HEK293T (cell line): ENCODE measurements at regions not wholly inside any gene's neighbourhood (a gene's known extent, or its start where the extent isn't known, plus 50 kb on each side); places are given as distances from the start of the nearest gene placed in this dataset.
"Not testable (repeated sequence)": the region's sequence is repeated elsewhere in the genome, so short reads cannot be mapped to it uniquely, and the experiment has no call there.

Experiments used
- CTCF ChIA-PET: fragments of 350-600 bp; formaldehyde crosslinking; extraction: SDS; loops from one replicate; lab custom pipeline; 2021; ENCODE audit warnings: antibody characterized with exemption, inconsistent platforms; lab: Yijun Ruan, JAX
- POLR2A ChIA-PET: fragments of 350-600 bp; formaldehyde crosslinking; extraction: SDS; loops from one replicate; lab custom pipeline; 2020; ENCODE audit warnings: antibody characterized with exemption, inconsistent platforms; lab: Yijun Ruan, JAX
- DNase-seq: peaks from one replicate; pipeline ENCODE4 v3.0.0; 2012; ENCODE audit warnings: mixed read lengths; ENCODE audit errors: extremely low spot score
- ARNT ChIP-seq: fragments of 450-650 bp; IDR thresholded peaks from 2 replicates; pipeline ENCODE4 v1.6.1; 2017; ENCODE audit warnings: mild to moderate bottlenecking
- BHLHE40 ChIP-seq: fragments of 450-650 bp; IDR thresholded peaks from 2 replicates; pipeline ENCODE4 v1.6.1; 2016; ENCODE audit warnings: mild to moderate bottlenecking, moderate library complexity, borderline replicate concordance
- CTBP1 ChIP-seq: fragments of 450-650 bp; IDR thresholded peaks from 2 replicates; pipeline ENCODE4 v1.6.1; 2016; ENCODE audit warnings: borderline replicate concordance
- ELF4 ChIP-seq: fragments of 450-650 bp; IDR thresholded peaks from 2 replicates; pipeline ENCODE4 v1.6.1; 2017; ENCODE audit warnings: antibody characterized with exemption
- FOXA1 ChIP-seq: fragments of 450-650 bp; IDR thresholded peaks from 2 replicates; pipeline ENCODE4 v1.6.1; 2016; ENCODE audit warnings: mild to moderate bottlenecking
- FOXK2 ChIP-seq: fragments of 450-650 bp; IDR thresholded peaks from 2 replicates; pipeline ENCODE4 v1.6.1; 2016; ENCODE audit warnings: mild to moderate bottlenecking
- FOXM1 ChIP-seq: fragments of 450-650 bp; IDR thresholded peaks from 2 replicates; pipeline ENCODE4 v1.6.1; 2017; ENCODE audit warnings: mild to moderate bottlenecking, borderline replicate concordance
- HDGF ChIP-seq: fragments of 450-650 bp; IDR thresholded peaks from 2 replicates; pipeline ENCODE4 v1.6.1; 2017; ENCODE audit warnings: antibody characterized with exemption, borderline replicate concordance
- L3MBTL2 ChIP-seq: fragments of 450-650 bp; conservative IDR thresholded peaks from 2 replicates; pipeline ENCODE4 v1.6.1; 2016; ENCODE audit warnings: mild to moderate bottlenecking
- LEF1 ChIP-seq: fragments of 450-650 bp; IDR thresholded peaks from 2 replicates; pipeline ENCODE4 v1.6.1; 2017; ENCODE audit warnings: mild to moderate bottlenecking, borderline replicate concordance
- NFRKB ChIP-seq: fragments of 450-650 bp; IDR thresholded peaks from 2 replicates; pipeline ENCODE4 v1.6.1; 2016; ENCODE audit warnings: mild to moderate bottlenecking, moderate library complexity
- SP1 ChIP-seq: fragments of 450-650 bp; IDR thresholded peaks from 2 replicates; pipeline ENCODE4 v1.6.1; 2017
- SUZ12 ChIP-seq: fragments of 450-650 bp; IDR thresholded peaks from 2 replicates; pipeline ENCODE4 v1.6.1; 2016; ENCODE audit warnings: mild to moderate bottlenecking
- TARDBP ChIP-seq: fragments of 450-650 bp; IDR thresholded peaks from 2 replicates; pipeline ENCODE4 v1.6.1; 2016
- ZNF384 ChIP-seq: fragments of 450-650 bp; IDR thresholded peaks from 2 replicates; pipeline ENCODE4 v1.6.1; 2016
- TF ChIP-seq, protein P1 (sequence below): fragments of 450-650 bp; IDR thresholded peaks from 2 replicates; pipeline ENCODE4 v1.6.1; 2016

DNA sequence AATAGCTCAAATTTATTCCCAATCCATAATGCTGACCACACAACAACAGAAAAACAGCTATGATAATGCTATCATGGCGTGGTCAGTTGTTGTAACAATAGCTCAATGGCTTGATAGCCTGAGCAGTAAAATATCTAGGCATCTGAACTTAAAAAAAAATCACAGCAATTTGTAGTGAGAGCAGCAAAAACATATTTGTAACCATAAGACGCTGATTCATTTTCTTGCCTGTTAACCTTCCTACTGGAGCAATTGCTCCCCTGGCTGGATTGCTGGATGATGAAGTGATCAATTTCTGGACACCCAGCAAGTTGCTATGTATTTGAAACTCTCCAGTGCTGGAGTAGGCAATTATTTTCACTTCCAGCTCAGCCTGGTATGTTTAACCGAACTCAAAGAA is 115.1 kb downstream of the PCSK1 start:
- no peak for DNase-seq
- ChIA-PET CTCF (interaction anchor here (0.7 kb wide), 1 partner anchor 19 kb away, joined by 3 read pairs; no protein-coding TSS in a partner anchor), POLR2A (interaction anchor here (0.7 kb wide), 1 partner anchor 385 kb away, joined by 3 read pairs; no protein-coding TSS in a partner anchor)
- TF ChIP-seq LEF1 = no peak
- no peak for TF ChIP-seq FOXK2
- no peak for TF ChIP-seq FOXA1
- no peak for TF ChIP-seq FOXM1
- no peak for TF ChIP-seq ZNF384
- no peak for TF ChIP-seq CTBP1
- TF ChIP-seq, protein P1, sequence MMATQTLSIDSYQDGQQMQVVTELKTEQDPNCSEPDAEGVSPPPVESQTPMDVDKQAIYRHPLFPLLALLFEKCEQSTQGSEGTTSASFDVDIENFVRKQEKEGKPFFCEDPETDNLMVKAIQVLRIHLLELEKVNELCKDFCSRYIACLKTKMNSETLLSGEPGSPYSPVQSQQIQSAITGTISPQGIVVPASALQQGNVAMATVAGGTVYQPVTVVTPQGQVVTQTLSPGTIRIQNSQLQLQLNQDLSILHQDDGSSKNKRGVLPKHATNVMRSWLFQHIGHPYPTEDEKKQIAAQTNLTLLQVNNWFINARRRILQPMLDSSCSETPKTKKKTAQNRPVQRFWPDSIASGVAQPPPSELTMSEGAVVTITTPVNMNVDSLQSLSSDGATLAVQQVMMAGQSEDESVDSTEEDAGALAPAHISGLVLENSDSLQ = no peak
- no peak for TF ChIP-seq ELF4
- TF ChIP-seq SUZ12 = no peak
- no peak for TF ChIP-seq TARDBP
- TF ChIP-seq SP1 = no peak
- TF ChIP-seq ARNT = no peak

DNA sequence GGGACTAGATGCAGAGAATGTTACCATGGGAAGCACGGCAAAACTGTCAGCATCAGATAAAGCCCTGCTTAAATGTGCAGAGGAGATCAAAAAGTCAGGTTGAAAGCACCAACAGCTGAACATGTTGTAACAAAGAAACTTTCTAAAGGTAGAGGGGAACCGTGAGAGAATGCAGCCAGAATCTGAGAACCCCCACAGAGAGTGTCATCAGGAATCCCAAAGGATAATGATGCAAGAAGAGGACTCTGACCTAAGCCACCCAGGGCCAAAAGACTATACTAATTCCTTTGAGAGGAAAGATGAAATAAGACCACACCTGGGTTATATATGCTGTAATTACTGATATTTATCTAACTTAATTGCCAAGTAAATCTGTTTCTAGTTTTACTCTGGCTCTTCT is 116.6 kb downstream of the PCSK1 start:
- DNase-seq = no peak
- POLR2A ChIA-PET = no interaction called here
- CTCF ChIA-PET = no interaction called here
- no peak for TF ChIP-seq LEF1
- TF ChIP-seq FOXK2 = no peak
- TF ChIP-seq BHLHE40 = no peak
- no peak for TF ChIP-seq FOXM1
- no peak for TF ChIP-seq FOXA1
- TF ChIP-seq HDGF = no peak
- no peak for TF ChIP-seq ELF4
- no peak for TF ChIP-seq L3MBTL2
- TF ChIP-seq ZNF384 = no peak
- TF ChIP-seq SP1 = no peak

DNA sequence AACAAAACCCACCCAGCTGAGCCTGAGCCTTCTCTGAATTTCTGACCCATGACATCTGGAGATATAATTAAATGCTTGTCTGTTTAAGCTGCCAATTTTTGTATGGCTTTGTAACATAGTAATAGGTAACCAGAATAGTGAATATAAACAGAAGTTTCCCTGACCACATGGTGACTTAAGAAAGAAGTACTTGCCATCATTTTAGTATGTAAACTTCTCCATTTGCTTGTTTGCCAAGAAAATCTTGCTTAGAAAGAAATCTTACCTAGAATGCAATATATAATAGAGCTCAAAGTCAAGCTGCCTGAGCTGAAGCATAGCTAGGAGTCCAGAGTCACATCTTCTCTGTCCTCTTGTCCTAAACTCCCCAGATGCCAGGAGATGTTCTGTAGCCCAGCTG is 117.0 kb downstream of the PCSK1 start:
- DNase-seq = no peak
- no peak for TF ChIP-seq LEF1
- TF ChIP-seq ELF4 = no peak
- TF ChIP-seq, protein P1 = no peak
- no peak for TF ChIP-seq ZNF384
- no peak for TF ChIP-seq FOXM1
- no peak for TF ChIP-seq SP1
- no peak for TF ChIP-seq BHLHE40
- TF ChIP-seq SUZ12 = no peak
- no peak for TF ChIP-seq TARDBP
- no peak for TF ChIP-seq L3MBTL2
- no peak for TF ChIP-seq HDGF
- no peak for TF ChIP-seq NFRKB
- no peak for TF ChIP-seq CTBP1
- no peak for TF ChIP-seq FOXK2
- no peak for TF ChIP-seq ARNT
- no peak for TF ChIP-seq FOXA1
- POLR2A ChIA-PET = no interaction called here
- CTCF ChIA-PET = interaction anchor here (0.9 kb wide), 1 partner anchor 20 kb away, joined by 3 read pairs; no protein-coding TSS in a partner anchor

DNA sequence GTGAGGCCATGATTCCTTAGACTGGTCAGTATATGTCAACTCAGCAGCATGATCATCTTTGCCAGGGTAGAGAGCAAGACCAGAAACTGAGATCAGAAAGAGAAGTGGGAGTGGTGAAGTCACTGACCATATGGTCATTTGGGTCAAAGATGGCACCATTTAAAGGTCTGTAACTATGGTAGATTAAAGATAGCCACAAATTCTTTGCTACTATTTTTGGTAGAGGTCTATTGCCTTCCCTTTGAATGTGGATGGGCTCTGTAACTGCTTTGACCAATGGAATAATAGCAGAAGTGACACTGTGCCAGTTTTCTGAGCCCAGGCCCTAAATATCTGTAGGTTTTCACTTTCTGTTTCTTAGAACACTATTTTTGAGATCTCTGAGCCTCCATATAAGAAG is 117.6 kb downstream of the PCSK1 start:
- TF ChIP-seq BHLHE40 (no peak), ZNF384 (no peak), L3MBTL2 (no peak), SUZ12 (no peak), SP1 (no peak), NFRKB (no peak), CTBP1 (no peak), FOXA1 (no peak), LEF1 (no peak)
- CTCF ChIA-PET = interaction anchor here (0.9 kb wide), 1 partner anchor 21 kb away, joined by 3 read pairs; no protein-coding TSS in a partner anchor
- no peak for DNase-seq
- POLR2A ChIA-PET = no interaction called here

DNA sequence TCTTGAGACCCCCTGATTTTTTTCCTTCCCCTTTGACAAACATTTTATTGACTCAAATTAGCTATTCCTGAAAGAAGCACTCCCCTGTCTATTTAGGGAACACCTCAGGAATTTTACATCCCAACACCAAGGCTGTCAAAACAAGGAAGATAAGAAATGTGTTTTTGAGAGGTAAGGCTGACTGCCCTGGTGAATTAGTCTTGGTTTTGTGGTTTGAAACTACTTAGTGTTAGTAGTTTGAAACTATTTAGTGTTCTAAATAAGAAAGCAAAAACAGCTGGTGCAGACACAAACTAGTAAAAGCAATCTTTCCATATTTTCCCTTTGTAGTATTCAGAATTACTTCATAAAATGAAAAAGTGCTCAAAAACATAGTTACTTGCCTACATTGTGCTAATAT is 120.7 kb downstream of the PCSK1 start:
- no peak for DNase-seq
- ChIA-PET CTCF (no interaction called here), POLR2A (no interaction called here)
- TF ChIP-seq ELF4 (no peak), TARDBP (no peak), FOXK2 (no peak), NFRKB (no peak), BHLHE40 (no peak), HDGF (no peak), FOXA1 (no peak), ARNT (no peak), SP1 (no peak), FOXM1 (no peak), LEF1 (no peak), L3MBTL2 (no peak), SUZ12 (no peak)
- TF ChIP-seq, protein P1 = no peak

DNA sequence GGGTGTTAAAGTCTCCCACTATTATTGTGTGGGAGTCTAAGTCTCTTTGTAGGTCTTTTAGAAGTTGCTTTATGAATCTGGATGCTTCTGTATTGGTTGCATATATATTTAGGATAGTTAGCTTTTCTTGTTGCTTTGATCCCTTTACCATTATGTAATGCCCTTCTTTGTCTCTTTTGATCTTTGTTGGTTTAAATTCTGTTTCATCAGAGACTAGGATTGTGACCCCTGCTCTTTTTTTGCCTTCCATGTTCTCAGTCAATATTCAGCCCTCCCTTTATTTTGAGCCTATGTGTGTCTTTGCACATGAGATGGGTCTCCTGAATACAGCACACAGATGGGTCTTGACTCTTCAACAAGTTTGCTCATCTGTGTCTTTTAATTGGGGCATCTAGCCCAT is 126.0 kb downstream of the PCSK1 start:
- CTCF ChIA-PET, POLR2A ChIA-PET, DNase-seq: not testable (repeated sequence)
